ENCODE measurements at regions not wholly inside any gene's neighbourhood (a gene's known extent, or its start where the extent isn't known, plus 50 kb on each side); places are given as distances from the start of the nearest gene placed in this dataset.

DNA sequence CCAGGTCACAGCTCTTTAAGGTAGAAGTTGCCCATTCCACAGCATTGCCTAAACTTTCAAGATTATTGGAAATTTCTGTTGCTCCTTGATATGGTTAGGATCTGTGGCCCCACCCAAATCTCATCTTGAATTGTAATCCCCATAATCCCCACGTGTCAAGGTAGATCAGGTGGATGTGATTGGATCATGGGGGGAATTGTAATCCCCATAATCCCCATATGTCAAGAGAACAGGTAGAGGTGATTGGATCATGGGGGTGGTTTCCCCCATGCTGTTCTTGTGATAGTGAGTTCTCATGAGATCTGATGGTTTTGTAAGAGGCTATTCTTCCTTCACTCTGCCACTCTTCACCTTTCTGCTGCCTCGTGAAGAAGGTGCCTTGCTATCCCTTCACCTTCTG lies 327.4 kb upstream of the MAP3K7 start:
- Histone ChIP-seq H3K18ac (ENCODE audit: insufficient read length, low read depth, low read length) (no peak overlapping the region), H4K20me1 (ENCODE audit: control insufficient read depth, insufficient read depth, insufficient read length) (no peaks in the 10 kb centered on the region), H4K8ac (replicated peaks; ENCODE audit: insufficient read length, low read depth, low read length) (no peak overlapping the region), H2BK20ac (ENCODE audit: low read depth, low read length, poor library complexity, severe bottlenecking) (no peak overlapping the region), H3K79me1 (ENCODE audit: insufficient read depth, low read depth, low read length, poor library complexity, severe bottlenecking) (no peaks in the 10 kb centered on the region), H3K27me3 (ENCODE audit: insufficient read depth, low read length) (no peaks in the 10 kb centered on the region), H3K14ac (ENCODE audit: insufficient read depth, low read length) (no peak overlapping the region), H3K9ac (ENCODE audit: extremely low read depth, insufficient read length, low read length) (no peak overlapping the region), H3K79me2 (ENCODE audit: insufficient read depth, low read length) (no peaks in the 10 kb centered on the region), H3K4me1 (ENCODE audit: insufficient read depth, low read length) (no peaks in the 10 kb centered on the region), H4K91ac (ENCODE audit: insufficient read length, low read depth, low read length) (no peak overlapping the region), H2BK15ac (ENCODE audit: low read depth, low read length) (no peak overlapping the region), H2AFZ (ENCODE audit: low read length) (no peak overlapping the region), H2BK12ac (ENCODE audit: insufficient read length, low read depth, low read length) (no peak overlapping the region), H3K56ac (ENCODE audit: insufficient read length, low read depth, low read length) (no peak overlapping the region), H3K4ac (ENCODE audit: low read depth, low read length) (no peak overlapping the region), H3K27ac (ENCODE audit: insufficient read length, low read depth, low read length) (no peak overlapping the region), H2BK120ac (ENCODE audit: low read depth, low read length, poor library complexity, severe bottlenecking) (no peak overlapping the region), H4K5ac (ENCODE audit: insufficient read length, low read depth, low read length) (no peak overlapping the region), H2BK5ac (ENCODE audit: insufficient read length, low read length) (no peak overlapping the region), H3K23me2 (ENCODE audit: insufficient read length, low read depth, low read length, poor library complexity, severe bottlenecking) (no peaks in the 10 kb centered on the region), H3K4me2 (ENCODE audit: insufficient read depth, insufficient read length, low read length) (no peak overlapping the region), H3T11ph (ENCODE audit: low read length) (no peak overlapping the region), H3K23ac (ENCODE audit: insufficient read length, low read depth, low read length) (no peak overlapping the region), H2AK5ac (ENCODE audit: insufficient read length, low read length) (no peak overlapping the region), H3K9me3 (ENCODE audit: control insufficient read depth, low read depth, low read length) (peaks cover 6% of the 10 kb centered on the region)
- no peak for DNase-seq
- Mint-ChIP-seq H3K4me1 (peaks cover 0 to 3% of the 10 kb centered on the region in 2 experiments; a peak in 2 of 4 replicates), H3K36me3 (ENCODE audit: insufficient read depth in 1 of 3, low read depth in 3 of 3) (peaks cover 14 to 22% (median 20%) of the 10 kb centered on the region in 3 experiments), H3K27me3 (ENCODE audit: low read depth) (peaks cover 2% of the 10 kb centered on the region), H3K27ac (no peak overlapping the region), H3K9me3 (peaks cover 25 to 29% of the 10 kb centered on the region in 2 experiments), H3K4me3 (no peak overlapping the region)
- WGBS (ENCODE audit: extremely low coverage, insufficient read length, low lambda C conversion rate), result no CpG with 5 or more reads among the region's 2 CpGs
- TF ChIP-seq, protein P1, sequence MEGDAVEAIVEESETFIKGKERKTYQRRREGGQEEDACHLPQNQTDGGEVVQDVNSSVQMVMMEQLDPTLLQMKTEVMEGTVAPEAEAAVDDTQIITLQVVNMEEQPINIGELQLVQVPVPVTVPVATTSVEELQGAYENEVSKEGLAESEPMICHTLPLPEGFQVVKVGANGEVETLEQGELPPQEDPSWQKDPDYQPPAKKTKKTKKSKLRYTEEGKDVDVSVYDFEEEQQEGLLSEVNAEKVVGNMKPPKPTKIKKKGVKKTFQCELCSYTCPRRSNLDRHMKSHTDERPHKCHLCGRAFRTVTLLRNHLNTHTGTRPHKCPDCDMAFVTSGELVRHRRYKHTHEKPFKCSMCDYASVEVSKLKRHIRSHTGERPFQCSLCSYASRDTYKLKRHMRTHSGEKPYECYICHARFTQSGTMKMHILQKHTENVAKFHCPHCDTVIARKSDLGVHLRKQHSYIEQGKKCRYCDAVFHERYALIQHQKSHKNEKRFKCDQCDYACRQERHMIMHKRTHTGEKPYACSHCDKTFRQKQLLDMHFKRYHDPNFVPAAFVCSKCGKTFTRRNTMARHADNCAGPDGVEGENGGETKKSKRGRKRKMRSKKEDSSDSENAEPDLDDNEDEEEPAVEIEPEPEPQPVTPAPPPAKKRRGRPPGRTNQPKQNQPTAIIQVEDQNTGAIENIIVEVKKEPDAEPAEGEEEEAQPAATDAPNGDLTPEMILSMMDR (conservative IDR thresholded peaks at IDR 0.05), result no peak

Data from H9 (cell line).